B cell (primary cell): ENCODE measurements at regions not wholly inside any gene's neighbourhood (a gene's known extent, or its start where the extent isn't known, plus 50 kb on each side); places are given as distances from the start of the nearest gene placed in this dataset.
"Not testable (repeated sequence)": the region's sequence is repeated elsewhere in the genome, so short reads cannot be mapped to it uniquely, and the experiment has no call there.

Experiments used
- ATAC-seq: fragments of 200-7000 bp; cut with Tn5 transposase; one replicate; pipeline ENCODE4 v1.10.0; 2021; ENCODE audit warnings: low read depth, mild to moderate bottlenecking, moderate number of reproducible peaks, moderate library complexity
- CTCF ChIA-PET: fragments of 350-600 bp; sonication (Branson Sonifier 250); formaldehyde crosslinking; loops from one replicate; lab custom pipeline; 2021; ENCODE audit warnings: antibody characterized with exemption, inconsistent platforms; lab: Charles Lee
- POLR2A ChIA-PET: fragments of 350-600 bp; sonication (Branson Sonifier 250); formaldehyde crosslinking; loops from one replicate; lab custom pipeline; 2021; ENCODE audit warnings: antibody characterized with exemption; lab: Charles Lee
- DNase-seq: peaks from one replicate; pipeline ENCODE4 v3.0.0; 2013
- H2AFZ ChIP-seq: 2 replicates; pipeline ENCODE4 v1.6.1; 2012; ENCODE audit warnings: mild to moderate bottlenecking, low read depth, low read length; ENCODE audit not compliant: insufficient read depth, poor library complexity, severe bottlenecking
- H3K27ac ChIP-seq, 2 donors: 1 replicate in 1 of 2; 2 replicates in 1 of 2; pipeline ENCODE4 v1.5.1; 2012 to 2013; ENCODE audit warnings: low read length in 2 of 2, mild to moderate bottlenecking in 2 of 2, moderate library complexity in 1 of 2
- H3K27me3 ChIP-seq, 4 experiments: fragments of 200-600 bp in 1 of 4; sonication (generic) in 1 of 4; replicated peaks in 1 of 4; 1 replicate in 2 of 4; 2 replicates in 2 of 4; pipeline versions ENCODE4 v1.6.1 to v1.7.0; 2013 to 2016; ENCODE audit warnings: low read length in 3 of 4, mild to moderate bottlenecking in 2 of 4, mixed read lengths in 1 of 4, moderate library complexity in 1 of 4; ENCODE audit not compliant: insufficient read depth in 4 of 4, control insufficient read depth in 3 of 4; ENCODE audit errors: control extremely low read depth in 1 of 4
- H3K36me3 ChIP-seq, 2 experiments: replicated peaks in 1 of 2; 1 replicate in 1 of 2; 2 replicates in 1 of 2; pipeline versions ENCODE4 v1.6.1 to v1.7.1; 2013; ENCODE audit warnings: low read length in 1 of 2; ENCODE audit not compliant: insufficient read depth in 2 of 2, control insufficient read depth in 1 of 2; ENCODE audit errors: control extremely low read depth in 1 of 2, extremely low read depth in 1 of 2
- H3K4me1 ChIP-seq, 2 donors: fragments of 200-600 bp in 1 of 2; sonication (generic) in 1 of 2; 1 replicate in 1 of 2; 2 replicates in 1 of 2; pipeline versions ENCODE4 v1.5.1 to v1.6.1; 2013 to 2017; ENCODE audit warnings: low read length in 2 of 2; ENCODE audit not compliant: control insufficient read depth in 2 of 2, insufficient read depth in 2 of 2
- H3K4me2 ChIP-seq: replicated peaks from 2 replicates; pipeline ENCODE3; 2012; ENCODE audit warnings: mild to moderate bottlenecking, low read depth, low read length; ENCODE audit not compliant: poor library complexity, severe bottlenecking
- H3K4me3 ChIP-seq, 5 experiments: fragments of 200-600 bp in 1 of 5; sonication (generic) in 1 of 5; 1 replicate in 3 of 5; 2 replicates in 2 of 5; pipeline versions ENCODE4 v1.5.1 to v1.7.0; 2011 to 2016; ENCODE audit warnings: low read length in 4 of 5, mild to moderate bottlenecking in 4 of 5, low read depth in 2 of 5, control low read depth in 1 of 5, moderate library complexity in 1 of 5; ENCODE audit not compliant: insufficient read depth in 1 of 5; ENCODE audit errors: control extremely low read depth in 1 of 5, extremely low read depth in 1 of 5
- H3K79me2 ChIP-seq: fragments of 200-600 bp; sonication (generic); one replicate; pipeline ENCODE4 v1.6.0; 2016; ENCODE audit warnings: low read length; ENCODE audit not compliant: control insufficient read depth, insufficient read depth
- H3K9ac ChIP-seq: fragments of 200-600 bp; sonication (generic); 2 replicates; pipeline ENCODE4 v1.6.1; 2017; ENCODE audit warnings: mild to moderate bottlenecking, low read length, moderate library complexity
- H3K9me3 ChIP-seq, 3 donors: one replicate each; pipeline versions ENCODE4 v1.6.1 to v1.7.1; 2013; ENCODE audit warnings: low read length in 2 of 3; ENCODE audit not compliant: control insufficient read depth in 2 of 3, insufficient read depth in 1 of 3; ENCODE audit errors: control extremely low read depth in 1 of 3
- H4K20me1 ChIP-seq: 2 replicates; pipeline ENCODE4 v1.6.0; 2012; ENCODE audit warnings: mild to moderate bottlenecking, low read length; ENCODE audit not compliant: insufficient read depth, control insufficient read depth, poor library complexity, severe bottlenecking
- H3K27ac Mint-ChIP-seq: one replicate; pipeline ENCODE4 v1.8.0; 2021; ENCODE audit warnings: mixed read lengths
- H3K27me3 Mint-ChIP-seq: one replicate; pipeline ENCODE4 v1.8.0; 2021; ENCODE audit warnings: mixed read lengths
- H3K4me1 Mint-ChIP-seq: one replicate; pipeline ENCODE4 v1.8.0; 2021; ENCODE audit warnings: mixed read lengths
- H3K4me3 Mint-ChIP-seq: one replicate; pipeline ENCODE4 v1.8.0; 2021; ENCODE audit warnings: mixed read lengths
- H3K9me3 Mint-ChIP-seq: one replicate; pipeline ENCODE4 v1.8.0; 2022; ENCODE audit warnings: mixed read lengths; ENCODE audit not compliant: insufficient read depth
- CTCF ChIP-seq: fragments of 200-600 bp; IDR thresholded peaks from one replicate; pipeline ENCODE4 v1.8.0; 2022; ENCODE audit warnings: antibody characterized with exemption, mild to moderate bottlenecking
- EZH2 ChIP-seq: IDR thresholded peaks from 2 replicates; pipeline ENCODE4 v1.6.1; 2012; ENCODE audit warnings: borderline replicate concordance, low read depth, mild to moderate bottlenecking, moderate library complexity, low read length; ENCODE audit not compliant: insufficient read depth, poor library complexity, severe bottlenecking
- WGBS: methylation state at CpG from one replicate; pipeline ENCODE4 v1.1.5; 2013; ENCODE audit warnings: missing lambda C conversion rate; ENCODE audit not compliant: insufficient coverage; 5-methylcytosine and 5-hydroxymethylcytosine counted together
- intact Hi-C: fragments of 100-400 bp; cut with micrococcal nuclease; formaldehyde crosslinking; loops from one replicate; pipeline ENCODE4 v1.10.0; 2022

DNA sequence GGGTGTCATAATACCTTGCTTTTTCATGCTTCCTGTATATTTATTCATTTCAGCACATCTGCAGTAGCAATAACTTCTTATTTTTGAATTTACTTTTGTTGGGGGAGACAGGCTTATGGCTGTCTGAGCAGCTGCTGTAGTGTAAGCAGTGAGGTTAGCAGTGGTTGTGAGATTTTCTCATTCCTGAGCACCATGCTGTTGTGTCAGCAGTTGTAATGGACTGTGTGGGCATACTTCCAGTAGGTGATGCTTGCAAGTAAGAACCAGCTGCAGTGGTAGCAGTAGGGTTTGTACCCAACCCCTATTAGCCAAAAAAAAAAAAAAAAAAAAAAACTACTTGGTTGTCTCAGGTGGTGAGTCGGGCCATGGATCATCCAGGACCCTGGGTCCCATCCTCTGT, 311.6 kb downstream of the NUF2 start:
- no peak for TF ChIP-seq CTCF
- no peak for TF ChIP-seq EZH2
- no peak overlapping the region for H3K4me3 Mint-ChIP-seq
- H3K4me1 Mint-ChIP-seq: no peaks in the 10 kb centered on the region
- 100% methylated on average over 1 of the region's 1 CpG for WGBS
- Histone ChIP-seq H3K4me3 (no peak overlapping the region), H3K4me1 (no peaks in the 10 kb centered on the region), H3K36me3 (no peaks in the 10 kb centered on the region), H3K9ac (no peak overlapping the region), H3K79me2 (no peaks in the 10 kb centered on the region), H2AFZ (no peak overlapping the region), H4K20me1 (no peaks in the 10 kb centered on the region), H3K4me2 (no peak overlapping the region), H3K27me3 (no peaks in the 10 kb centered on the region), H3K9me3 (peaks cover 0 to 12% (median 11%) of the 10 kb centered on the region in 3 donors), H3K27ac (no peak overlapping the region)
- no peak for DNase-seq
- peaks cover 13% of the 10 kb centered on the region for H3K9me3 Mint-ChIP-seq
- intact Hi-C loops: no loop called here
- ChIA-PET POLR2A (no interaction called here), CTCF (no interaction called here)
- ATAC-seq: no peak
- H3K27ac Mint-ChIP-seq: no peak overlapping the region
- no peaks in the 10 kb centered on the region for H3K27me3 Mint-ChIP-seq

GRCh38 chr1:163645676-163646075, 323.9 kb downstream of the NUF2 start:
- H3K27me3 Mint-ChIP-seq, H2AFZ ChIP-seq, intact Hi-C loops, CTCF ChIA-PET, H3K27ac Mint-ChIP-seq, POLR2A ChIA-PET, H3K4me2 ChIP-seq, ATAC-seq, H3K9me3 Mint-ChIP-seq, H3K36me3 ChIP-seq, H3K4me3 ChIP-seq, H3K4me3 Mint-ChIP-seq, DNase-seq, H4K20me1 ChIP-seq, H3K4me1 ChIP-seq, H3K27ac ChIP-seq, H3K79me2 ChIP-seq, H3K9ac ChIP-seq, H3K4me1 Mint-ChIP-seq, H3K9me3 ChIP-seq, H3K27me3 ChIP-seq: not testable (repeated sequence)
- WGBS: 100% methylated on average over 7 of the region's 25 CpGs
